GM23248 (cell line): ENCODE measurements at regions not wholly inside any gene's neighbourhood (a gene's known extent, or its start where the extent isn't known, plus 50 kb on each side); places are given as distances from the start of the nearest gene placed in this dataset.

ENCODE experiments used
- EZH2 ChIP-seq: fragments of 200-600 bp; sonication (generic); IDR thresholded peaks from 2 replicates; pipeline ENCODE4 v1.6.1; 2018; ENCODE audit warnings: antibody characterized with exemption, mild to moderate bottlenecking; ENCODE audit not compliant: insufficient read depth, poor library complexity, severe bottlenecking
- EZH2phosphoT487 ChIP-seq: fragments of 200-600 bp; sonication (generic); IDR thresholded peaks from 2 replicates; pipeline ENCODE4 v1.6.1; 2018; ENCODE audit warnings: antibody characterized with exemption, moderate library complexity, mild to moderate bottlenecking, low read depth; ENCODE audit not compliant: insufficient read depth

GRCh38 chr10:2012209-2012608 lies 274.9 kb upstream of the ADARB2 start:
- TF ChIP-seq EZH2 (no peak), EZH2phosphoT487 (no peak)
